NCI-H82 (cell line): ENCODE measurements at regions not wholly inside any gene's neighbourhood (a gene's known extent, or its start where the extent isn't known, plus 50 kb on each side); places are given as distances from the start of the nearest gene placed in this dataset.

ENCODE experiments used
- DNase-seq: peaks from one replicate; lab custom pipeline; 2025; lab: John Stamatoyannopoulos, UW

- DNase-seq, result no peak
Observed at GRCh38 chr10:90588222-90588621, 269.6 kb downstream of the HTR7 start.

GRCh38 chr10:90589825-90590224 is 268.0 kb downstream of the HTR7 start:
- no peak for DNase-seq

DNA sequence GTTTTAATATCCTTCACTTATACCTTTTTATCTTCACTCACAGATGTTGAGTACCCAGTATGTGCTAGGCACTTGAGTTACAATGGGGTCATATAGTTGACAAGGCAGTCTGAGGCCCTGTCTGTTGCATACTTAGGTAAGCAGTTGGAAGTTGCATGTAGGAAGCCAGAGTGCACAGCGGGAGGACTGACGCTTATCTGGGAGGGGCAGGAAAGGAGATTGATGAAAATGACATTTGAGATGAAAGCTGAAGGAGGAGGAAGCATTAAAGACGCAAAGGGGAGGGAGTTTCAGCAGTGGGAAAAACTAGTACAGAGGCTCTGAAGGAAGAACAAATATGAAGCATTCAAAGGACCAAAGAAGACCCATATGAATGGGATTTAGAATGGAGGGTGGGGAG is 266.2 kb downstream of the HTR7 start:
- no peak for DNase-seq

- peak; percentile 87 for DNase-seq
Observed at GRCh38 chr10:90592638-90593302, 265.1 kb downstream of the HTR7 start.

- DNase-seq, result peak; percentile 80
Observed at GRCh38 chr10:90598513-90598912, 259.3 kb downstream of the HTR7 start.

DNA sequence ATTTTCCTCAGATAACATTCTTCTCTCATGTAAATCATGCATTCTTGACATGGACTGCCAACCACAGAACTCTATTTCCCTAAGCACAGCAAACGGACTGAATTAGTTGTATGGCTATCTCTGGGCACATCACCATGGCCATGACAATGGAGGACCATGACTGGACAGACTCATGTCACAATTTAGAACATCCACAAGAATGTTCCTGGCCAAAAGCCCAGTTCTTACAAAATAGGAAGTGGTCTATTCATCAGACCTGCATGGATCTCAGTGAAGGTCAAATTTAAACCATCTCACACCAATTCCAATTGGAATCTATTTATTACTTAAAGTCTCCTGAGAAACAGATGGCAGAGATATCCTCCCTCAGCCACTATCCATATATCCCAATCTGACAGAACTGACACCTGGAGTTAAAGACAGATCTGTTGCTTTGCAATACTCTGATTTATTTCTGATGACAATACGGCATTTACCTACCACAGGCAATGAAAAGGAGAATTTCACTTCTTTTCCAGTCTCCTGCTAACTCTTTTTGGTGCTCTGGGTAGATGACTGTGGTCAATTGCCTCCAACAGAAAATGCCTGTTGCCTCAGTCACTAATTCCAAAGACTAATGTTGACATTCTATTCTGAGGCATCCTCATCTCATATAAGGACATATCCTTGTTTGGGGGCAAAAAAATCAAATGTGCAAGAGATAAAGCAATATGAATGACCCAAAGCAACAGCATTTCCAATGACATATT is 254.8 kb downstream of the HTR7 start:
- no peak for DNase-seq

DNA sequence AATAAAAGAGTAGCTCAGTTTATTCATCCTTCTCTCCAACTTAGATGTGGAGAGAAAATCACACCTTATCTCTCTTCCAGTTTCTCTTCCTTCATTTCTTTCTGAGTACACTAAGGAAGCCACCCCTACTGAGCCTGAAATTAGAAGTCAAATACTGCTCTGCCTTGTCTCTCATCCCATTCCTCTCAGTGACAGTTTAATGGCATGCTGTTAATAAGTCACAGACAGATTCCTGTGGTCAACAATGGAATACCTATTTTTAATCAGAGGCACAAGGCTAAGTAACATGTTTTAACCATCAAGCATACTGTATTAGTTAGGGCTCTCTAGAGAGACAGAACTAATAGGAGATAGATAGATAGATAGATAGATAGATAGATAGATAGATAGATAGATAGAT is 253.2 kb downstream of the HTR7 start:
- DNase-seq, result no peak

GRCh38 chr10:90605506-90605905 is 252.3 kb downstream of the HTR7 start:
- no peak for DNase-seq

GRCh38 chr10:90612276-90612675 is 245.6 kb downstream of the HTR7 start:
- no peak for DNase-seq

- DNase-seq, result no peak
Observed at GRCh38 chr10:90614631-90615030, 243.2 kb downstream of the HTR7 start.

GRCh38 chr10:90621577-90621976 is 236.3 kb downstream of the HTR7 start:
- no peak for DNase-seq

DNA sequence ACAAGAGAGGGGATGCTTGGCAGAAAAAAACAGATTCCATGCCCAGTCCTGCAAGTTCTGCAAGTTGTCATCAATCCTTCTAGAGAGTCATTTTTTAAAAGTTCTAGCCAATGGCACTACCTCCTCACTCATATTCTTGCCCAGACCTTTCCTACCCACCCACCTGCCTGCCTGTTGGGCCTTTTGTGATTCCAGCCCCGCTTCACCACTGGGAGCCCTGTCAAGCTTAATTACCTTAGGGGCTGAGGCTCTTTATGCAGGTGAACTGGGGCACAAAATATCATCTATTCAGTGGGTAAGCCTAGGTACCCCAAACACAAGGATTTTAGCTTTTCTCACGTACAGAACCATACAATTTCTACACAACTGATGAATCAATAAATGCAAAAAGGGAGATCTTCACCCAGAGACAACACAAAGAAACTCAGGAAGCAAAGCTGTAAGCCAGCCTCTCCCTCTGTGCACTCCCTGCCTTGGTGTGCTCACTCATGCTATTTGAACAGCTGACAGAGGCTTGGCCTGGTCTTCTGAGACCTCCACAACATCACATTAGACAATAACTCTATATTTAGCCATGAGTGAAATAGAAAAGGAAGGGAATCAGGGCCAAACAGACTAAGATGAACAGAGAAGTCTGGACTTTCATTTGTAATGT is 222.6 kb downstream of the HTR7 start:
- DNase-seq, result no peak

DNA sequence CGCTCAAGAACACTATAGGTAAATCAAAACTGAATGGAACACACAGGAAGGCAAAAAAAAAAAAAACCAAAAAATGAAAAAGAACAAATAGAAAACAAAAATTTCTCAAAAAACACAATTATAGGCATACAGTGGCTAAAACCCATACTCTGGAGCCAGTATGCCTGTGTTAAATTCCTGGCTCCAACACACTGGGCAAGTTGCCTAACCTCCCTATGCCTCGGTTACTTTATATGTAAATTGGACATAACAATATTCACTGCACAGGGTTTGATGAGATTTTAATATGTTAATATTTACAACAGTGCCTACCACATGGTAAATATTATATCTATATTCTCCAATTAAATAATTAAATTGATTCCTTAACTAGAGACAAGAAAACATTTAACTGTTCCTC is 217.1 kb downstream of the HTR7 start:
- DNase-seq, result no peak

DNA sequence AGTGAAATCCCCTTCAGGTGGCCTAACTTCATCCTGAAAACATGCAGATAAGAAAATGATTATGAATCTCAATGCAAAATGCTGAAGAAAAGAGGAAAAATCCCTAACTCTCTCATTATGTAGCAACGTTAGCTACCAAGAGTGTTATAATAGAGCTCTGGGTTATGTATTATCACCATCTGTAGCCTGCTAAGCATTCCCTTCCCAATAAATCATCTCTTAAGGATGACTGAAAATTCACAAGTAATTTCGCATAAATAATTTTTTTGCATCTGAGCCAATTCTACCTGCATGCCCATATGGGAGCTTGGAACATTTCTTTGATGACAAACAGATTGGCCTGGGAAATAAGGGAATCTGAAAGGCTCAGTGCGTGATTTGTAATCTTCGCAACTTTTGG is 216.1 kb downstream of the HTR7 start:
- no peak for DNase-seq

DNA sequence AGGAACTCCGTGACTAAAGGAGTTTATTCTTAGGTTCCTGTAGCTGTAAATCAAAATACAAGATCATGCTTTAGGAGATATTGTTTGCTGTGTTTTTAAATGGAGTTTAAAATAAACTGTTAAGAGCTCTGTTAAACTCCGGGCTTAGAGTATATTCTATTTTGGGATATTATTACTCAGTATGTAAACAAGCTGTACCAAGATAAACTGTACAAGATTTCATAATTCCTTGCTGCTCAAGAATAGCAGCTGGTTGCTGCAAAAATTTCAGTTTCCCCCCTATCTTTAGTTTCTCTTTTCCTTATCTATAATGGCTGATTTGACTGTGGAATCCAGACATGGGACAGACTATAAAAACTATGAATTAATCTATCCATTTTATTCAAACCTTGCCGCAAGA is 215.7 kb downstream of the HTR7 start:
- no peak for DNase-seq

DNA sequence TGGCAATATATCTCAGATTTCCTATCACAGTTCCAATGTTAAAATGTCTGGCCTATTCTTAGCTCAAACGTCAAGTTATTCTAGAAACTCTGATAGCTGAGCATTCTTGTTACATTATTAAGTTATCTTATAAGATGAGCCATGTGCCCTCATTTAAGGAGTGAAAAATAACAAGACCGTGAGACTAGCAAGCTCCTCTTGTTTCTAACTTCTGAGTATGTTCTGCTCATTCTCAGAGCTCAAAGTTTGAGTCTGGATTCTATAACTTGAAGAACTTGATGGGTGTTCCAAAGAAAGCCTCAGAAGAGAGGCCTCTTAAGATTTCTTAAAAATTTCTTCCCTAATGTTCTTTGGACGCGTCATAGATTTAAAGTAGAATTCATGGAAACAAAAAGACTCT is 215.2 kb downstream of the HTR7 start:
- DNase-seq, result no peak

GRCh38 chr10:90644165-90644564 is 213.7 kb downstream of the HTR7 start:
- peak; percentile 23 for DNase-seq

DNA sequence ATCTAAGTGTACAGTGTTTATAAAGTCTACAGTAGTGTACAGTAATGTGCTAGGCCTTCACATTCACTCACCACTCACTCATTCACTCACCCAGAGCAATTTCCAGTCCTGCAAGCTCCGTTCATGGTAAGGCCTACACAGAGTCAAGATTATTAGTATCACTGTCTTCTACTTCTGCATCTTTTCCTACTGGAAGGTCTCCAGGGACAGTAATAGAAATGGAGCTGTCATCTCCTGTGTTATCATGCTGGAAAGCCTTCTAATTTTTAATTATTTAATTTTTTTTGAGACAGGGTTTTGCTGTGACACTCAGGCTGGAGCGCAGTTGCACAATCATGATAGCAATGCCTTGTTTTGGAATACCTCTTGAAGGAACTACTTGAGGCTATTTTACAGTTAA is 207.0 kb downstream of the HTR7 start:
- DNase-seq, result no peak

- peak; percentile 32 for DNase-seq
Observed at GRCh38 chr10:90652519-90652918, 205.3 kb downstream of the HTR7 start.

GRCh38 chr10:90658791-90659190 is 199.0 kb downstream of the HTR7 start:
- peak; percentile 1 for DNase-seq

GRCh38 chr10:90665905-90666662 is 191.8 kb downstream of the HTR7 start:
- peak; percentile 85 for DNase-seq

- DNase-seq, result no peak
Observed at GRCh38 chr10:90674461-90674860, 183.4 kb downstream of the HTR7 start.

DNA sequence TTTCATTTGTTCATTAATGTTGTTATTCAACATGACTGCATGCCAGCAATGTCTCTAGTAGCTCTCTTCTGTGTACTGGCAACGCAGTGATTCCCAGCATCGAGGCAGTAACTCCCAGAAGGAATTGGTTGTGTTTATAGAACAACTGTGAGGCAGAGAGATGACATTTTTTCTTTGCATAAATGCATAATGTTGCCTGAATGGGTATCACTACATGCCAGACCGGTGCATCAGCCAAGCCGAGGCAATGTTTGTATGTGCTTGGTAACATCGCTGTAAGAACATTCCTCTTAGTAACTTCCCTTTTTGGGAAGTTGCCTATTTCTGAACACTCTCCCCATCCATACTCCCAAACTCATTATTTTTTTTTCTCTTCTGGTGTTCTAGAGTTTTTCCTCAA is 182.9 kb downstream of the HTR7 start:
- no peak for DNase-seq
